ENCODE measurements at regions not wholly inside any gene's neighbourhood (a gene's known extent, or its start where the extent isn't known, plus 50 kb on each side); places are given as distances from the start of the nearest gene placed in this dataset.

GRCh38 chr16:86216591-86216990, 293.7 kb upstream of the FOXF1 start:
- H3K9me3 ChIP-seq (replicated peaks; ENCODE audit: insufficient read depth, low read length): no peaks in the 10 kb centered on the region
- no peak overlapping the region for H3K4me3 ChIP-seq (ENCODE audit: low read length)
- TF ChIP-seq EZH2 (optimal IDR thresholded peaks at IDR 0.05; ENCODE audit: low read depth, low read length) (no peak), EZH2phosphoT487 (IDR thresholded peaks at IDR 0.05; ENCODE audit: low read length) (no peak), CTCF (IDR thresholded peaks at IDR 0.05; ENCODE audit: low read length) (no peak)
- no peaks in the 10 kb centered on the region for H3F3A ChIP-seq (ENCODE audit: insufficient read depth, low read length)
- H3K4me2 ChIP-seq (ENCODE audit: low read depth, low read length): no peak overlapping the region
- no peak overlapping the region for H3K9ac ChIP-seq (ENCODE audit: low read length)
- no peaks in the 10 kb centered on the region for H3K9me2 ChIP-seq (replicated peaks; ENCODE audit: insufficient read depth, low read length)
- no peaks in the 10 kb centered on the region for H3K36me3 ChIP-seq (replicated peaks; ENCODE audit: insufficient read depth, low read length)
- no peak for DNase-seq
- H4K20me1 ChIP-seq (ENCODE audit: insufficient read depth, low read length): no peaks in the 10 kb centered on the region
- no peak overlapping the region for H2AFZ ChIP-seq (ENCODE audit: low read length)
- H3K27me3 ChIP-seq (replicated peaks; ENCODE audit: insufficient read depth, low read length): peaks cover 23% of the 10 kb centered on the region
- no peaks in the 10 kb centered on the region for H3K79me2 ChIP-seq (ENCODE audit: low read length)
- no peak overlapping the region for H3K27ac ChIP-seq (ENCODE audit: low read length)
- no peaks in the 10 kb centered on the region for H3K4me1 ChIP-seq (ENCODE audit: low read length)

- Histone ChIP-seq H3F3A (ENCODE audit: insufficient read depth, low read length) (no peaks in the 10 kb centered on the region), H3K4me3 (ENCODE audit: low read length) (no peak overlapping the region), H3K79me2 (ENCODE audit: low read length) (no peaks in the 10 kb centered on the region), H3K27ac (ENCODE audit: low read length) (no peak overlapping the region), H3K9ac (ENCODE audit: low read length) (no peak overlapping the region), H3K9me2 (replicated peaks; ENCODE audit: insufficient read depth, low read length) (no peaks in the 10 kb centered on the region), H3K9me3 (replicated peaks; ENCODE audit: insufficient read depth, low read length) (no peaks in the 10 kb centered on the region), H4K20me1 (ENCODE audit: insufficient read depth, low read length) (no peaks in the 10 kb centered on the region), H2AFZ (ENCODE audit: low read length) (no peak overlapping the region), H3K4me2 (ENCODE audit: low read depth, low read length) (no peak overlapping the region), H3K27me3 (replicated peaks; ENCODE audit: insufficient read depth, low read length) (peaks cover 28% of the 10 kb centered on the region), H3K4me1 (ENCODE audit: low read length) (no peaks in the 10 kb centered on the region), H3K36me3 (replicated peaks; ENCODE audit: insufficient read depth, low read length) (no peaks in the 10 kb centered on the region)
- TF ChIP-seq EZH2 (optimal IDR thresholded peaks at IDR 0.05; ENCODE audit: low read depth, low read length) (no peak), CTCF (IDR thresholded peaks at IDR 0.05; ENCODE audit: low read length) (no peak), EZH2phosphoT487 (IDR thresholded peaks at IDR 0.05; ENCODE audit: low read length) (no peak)
- no peak for DNase-seq
These were observed 293.1 kb upstream of the FOXF1 start for GRCh38 chr16:86217001-86217890.

GRCh38 chr16:86217891-86218270, 292.4 kb upstream of the FOXF1 start:
- Histone ChIP-seq H3K36me3 (replicated peaks; ENCODE audit: insufficient read depth, low read length) (no peaks in the 10 kb centered on the region), H3K9ac (ENCODE audit: low read length) (no peak overlapping the region), H3K79me2 (ENCODE audit: low read length) (no peaks in the 10 kb centered on the region), H3K9me3 (replicated peaks; ENCODE audit: insufficient read depth, low read length) (no peaks in the 10 kb centered on the region), H2AFZ (ENCODE audit: low read length) (no peak overlapping the region), H3F3A (ENCODE audit: insufficient read depth, low read length) (no peaks in the 10 kb centered on the region), H3K4me3 (ENCODE audit: low read length) (no peak overlapping the region), H4K20me1 (ENCODE audit: insufficient read depth, low read length) (no peaks in the 10 kb centered on the region), H3K27me3 (replicated peaks; ENCODE audit: insufficient read depth, low read length) (peaks cover 34% of the 10 kb centered on the region), H3K4me1 (ENCODE audit: low read length) (no peaks in the 10 kb centered on the region), H3K27ac (ENCODE audit: low read length) (no peak overlapping the region), H3K4me2 (ENCODE audit: low read depth, low read length) (no peak overlapping the region), H3K9me2 (replicated peaks; ENCODE audit: insufficient read depth, low read length) (no peaks in the 10 kb centered on the region)
- DNase-seq: no peak
- TF ChIP-seq EZH2phosphoT487 (IDR thresholded peaks at IDR 0.05; ENCODE audit: low read length): no peak
- TF ChIP-seq CTCF (IDR thresholded peaks at IDR 0.05; ENCODE audit: low read length): no peak
- no peak for TF ChIP-seq EZH2 (optimal IDR thresholded peaks at IDR 0.05; ENCODE audit: low read depth, low read length)
